ENCODE measurements at regions not wholly inside any gene's neighbourhood (a gene's known extent, or its start where the extent isn't known, plus 50 kb on each side); places are given as distances from the start of the nearest gene placed in this dataset.

- Histone ChIP-seq H3K27ac (ENCODE audit: low read length) (no peak overlapping the region), H3K4me1 (ENCODE audit: control insufficient read depth, insufficient read depth, low read length) (no peaks in the 10 kb centered on the region), H3K27me3 (ENCODE audit: control insufficient read depth, insufficient read depth, low read length) (no peaks in the 10 kb centered on the region), H3K9me3 (ENCODE audit: control insufficient read depth, insufficient read depth, low read depth, low read length) (no peaks in the 10 kb centered on the region), H3K4me3 (ENCODE audit: low read depth in 2 of 2, low read length in 2 of 2) (no peak overlapping the region), H3K36me3 (ENCODE audit: control insufficient read depth, insufficient read depth, low read length) (no peaks in the 10 kb centered on the region)
- no TSS peak for BruUV-seq (replicated peaks)
- ATAC-seq, result no peak
- intact Hi-C loops (cut with micrococcal nuclease; ENCODE audit: unreplicated experiment), result no loop called here
- no peak for DNase-seq (ENCODE audit: low read depth, low spot score)
- TF ChIP-seq TCF7L2 (IDR thresholded peaks at IDR 0.05; ENCODE audit: low read depth, low read length) (no peak), REST (IDR thresholded peaks at IDR 0.05; ENCODE audit: insufficient read depth in 1 of 2, low read depth in 2 of 2, low read length in 1 of 2) (no peak), CTCF (IDR thresholded peaks at IDR 0.05) (no peak), POLR2AphosphoS5 (IDR thresholded peaks at IDR 0.05; ENCODE audit: low read depth, low read length) (no peak), SIN3A (IDR thresholded peaks at IDR 0.05; ENCODE audit: borderline replicate concordance, insufficient read depth, low read depth, low read length) (no peak)
- POLR2A ChIA-PET, result no interaction called here
- CTCF ChIA-PET, result no interaction called here
- in situ Hi-C loops (cut with HindIII; ENCODE audit: low pct_unique_long_range_greater_than_20kb, low sequenced_read_pairs), result no loop called here
Observed at GRCh38 chr15:47288794-47289193, 428.5 kb upstream of the SEMA6D start.

- no peak overlapping the region for H3K4me3 ChIP-seq (ENCODE audit: low read depth in 2 of 2, low read length in 2 of 2)
- H3K4me1 ChIP-seq (ENCODE audit: control insufficient read depth, insufficient read depth, low read length), result no peaks in the 10 kb centered on the region
- in situ Hi-C loops (cut with HindIII; ENCODE audit: low pct_unique_long_range_greater_than_20kb, low sequenced_read_pairs) (no loop called here), intact Hi-C loops (cut with micrococcal nuclease; ENCODE audit: unreplicated experiment) (no loop called here)
- BruUV-seq (replicated peaks), result no TSS peak
- CTCF ChIA-PET, result no interaction called here
- TF ChIP-seq TCF7L2 (IDR thresholded peaks at IDR 0.05; ENCODE audit: low read depth, low read length), result no peak
- no peak for TF ChIP-seq POLR2AphosphoS5 (IDR thresholded peaks at IDR 0.05; ENCODE audit: low read depth, low read length)
- TF ChIP-seq CTCF (IDR thresholded peaks at IDR 0.05), result no peak
- no peak for TF ChIP-seq SIN3A (IDR thresholded peaks at IDR 0.05; ENCODE audit: borderline replicate concordance, insufficient read depth, low read depth, low read length)
- no peak for TF ChIP-seq REST (IDR thresholded peaks at IDR 0.05; ENCODE audit: insufficient read depth in 1 of 2, low read depth in 2 of 2, low read length in 1 of 2)
- POLR2A ChIA-PET, result no interaction called here
- no peaks in the 10 kb centered on the region for H3K9me3 ChIP-seq (ENCODE audit: control insufficient read depth, insufficient read depth, low read depth, low read length)
- no peak overlapping the region for H3K27ac ChIP-seq (ENCODE audit: low read length)
- H3K27me3 ChIP-seq (ENCODE audit: control insufficient read depth, insufficient read depth, low read length), result no peaks in the 10 kb centered on the region
- ATAC-seq, result no peak
- no peak for DNase-seq (ENCODE audit: low read depth, low spot score)
- no peaks in the 10 kb centered on the region for H3K36me3 ChIP-seq (ENCODE audit: control insufficient read depth, insufficient read depth, low read length)
Observed at GRCh38 chr15:47289656-47290055, 427.6 kb upstream of the SEMA6D start.
